HG03558 (cell line): ENCODE measurements at regions not wholly inside any gene's neighbourhood (a gene's known extent, or its start where the extent isn't known, plus 50 kb on each side); places are given as distances from the start of the nearest gene placed in this dataset.

ENCODE experiments used
- ATAC-seq: cut with Tn5 transposase; IDR thresholded peaks from one replicate; pipeline ENCODE4 v1.9.1; 2021; ENCODE audit warnings: moderate number of reproducible peaks; ENCODE audit not compliant: unreplicated experiment; ENCODE audit errors: extremely low read depth

GRCh38 chr1:101316256-101316655, 79.4 kb downstream of the S1PR1 start:
- ATAC-seq = no peak

- ATAC-seq = no peak
Measured at GRCh38 chr1:101316799-101317198, 80.0 kb downstream of the S1PR1 start.

DNA sequence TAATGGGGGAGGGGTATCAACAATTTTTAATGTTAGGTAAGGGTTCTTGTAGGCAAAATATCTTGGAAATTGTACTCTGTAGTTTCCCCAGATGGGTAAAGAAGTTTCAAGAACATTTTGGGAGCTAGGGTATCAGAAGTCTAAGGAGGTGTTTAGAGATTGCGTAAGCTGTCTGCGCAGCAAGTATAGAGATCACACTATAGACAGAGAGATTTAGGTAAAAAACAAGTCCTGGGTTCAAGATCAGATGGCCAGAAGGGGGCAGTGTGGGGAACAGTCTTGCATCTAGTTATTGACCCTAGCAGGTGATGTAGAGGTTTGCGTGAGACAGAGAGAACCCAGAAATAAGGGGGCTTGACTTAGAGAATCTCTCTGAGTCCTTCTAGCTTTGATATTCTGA, 80.8 kb downstream of the S1PR1 start:
- ATAC-seq = no peak

- ATAC-seq = no peak
Measured at GRCh38 chr1:101323535-101323934, 86.7 kb downstream of the S1PR1 start.

- no peak for ATAC-seq
Measured at GRCh38 chr1:101325144-101325543, 88.3 kb downstream of the S1PR1 start.

GRCh38 chr1:101330427-101331130, 93.8 kb downstream of the S1PR1 start:
- ATAC-seq = no peak

GRCh38 chr1:101331794-101332193, 95.0 kb downstream of the S1PR1 start:
- no peak for ATAC-seq

GRCh38 chr1:101332633-101333032, 95.8 kb downstream of the S1PR1 start:
- ATAC-seq = no peak

GRCh38 chr1:101333186-101333585, 96.4 kb downstream of the S1PR1 start:
- ATAC-seq = no peak

GRCh38 chr1:101337968-101338367, 101.1 kb downstream of the S1PR1 start:
- no peak for ATAC-seq

- ATAC-seq = no peak
Measured at GRCh38 chr1:101338714-101339430, 102.1 kb downstream of the S1PR1 start.

- ATAC-seq = peak; percentile 55
Measured at GRCh38 chr1:101344745-101345144, 107.9 kb downstream of the S1PR1 start.

DNA sequence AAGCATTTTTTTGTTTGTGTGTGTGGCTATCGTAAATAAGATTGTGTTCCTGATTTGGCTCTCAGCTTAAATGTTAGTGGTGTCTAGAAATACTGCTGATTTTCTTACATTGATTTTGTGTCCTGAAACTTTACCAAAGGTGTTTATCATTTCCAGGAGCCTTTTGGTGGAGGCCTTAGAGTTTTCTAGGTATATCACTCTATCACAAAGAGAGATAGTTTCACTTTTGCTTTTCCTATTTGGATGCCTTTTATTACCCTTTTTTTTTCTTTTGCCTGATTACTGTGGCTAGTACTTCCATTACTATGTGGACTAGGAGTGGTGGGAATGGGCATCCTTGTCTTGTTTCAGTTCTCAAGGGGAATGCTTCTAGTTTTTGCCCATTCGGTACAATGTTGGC, 109.6 kb downstream of the S1PR1 start:
- no peak for ATAC-seq

GRCh38 chr1:101356013-101356412, 119.2 kb downstream of the S1PR1 start:
- ATAC-seq = no peak

DNA sequence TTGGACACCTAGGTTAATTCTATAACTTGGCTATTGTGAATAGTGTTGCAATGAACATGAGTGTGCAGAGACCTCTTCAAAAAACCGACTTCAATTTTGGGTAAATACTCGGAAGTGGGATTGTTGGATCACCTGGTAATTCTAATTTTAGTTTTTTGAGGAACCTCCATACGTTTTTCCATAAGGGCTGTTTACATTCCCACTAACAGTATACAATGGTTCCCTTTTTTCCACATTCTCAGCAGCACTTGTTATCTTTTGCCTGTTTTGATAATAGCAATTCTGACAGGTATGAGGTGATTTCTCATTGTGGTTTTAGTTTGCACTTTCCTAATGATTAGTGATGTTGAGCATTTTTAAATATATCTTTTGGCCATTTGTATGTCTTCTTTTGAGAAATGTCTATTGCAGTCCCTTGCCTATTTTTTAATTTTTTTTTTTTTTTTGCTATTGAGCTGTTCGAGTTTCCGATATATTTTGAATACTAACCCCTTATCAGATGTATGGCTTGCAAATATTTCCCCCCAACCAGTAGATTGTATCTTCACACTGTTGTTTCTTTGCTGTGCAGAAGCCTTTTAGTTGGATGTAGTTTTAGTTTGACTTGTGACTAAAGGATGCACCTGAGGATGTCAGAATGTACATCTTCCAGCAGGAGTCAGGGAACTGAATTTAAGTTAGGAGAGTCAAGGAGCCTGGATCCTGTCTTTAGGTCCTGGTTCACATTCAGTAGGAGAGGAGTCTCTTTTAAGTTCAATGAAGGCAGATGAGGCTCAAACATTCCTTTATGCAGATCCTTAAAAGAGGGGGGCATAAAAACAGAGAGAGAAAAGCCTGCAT, 120.0 kb downstream of the S1PR1 start:
- ATAC-seq = no peak

DNA sequence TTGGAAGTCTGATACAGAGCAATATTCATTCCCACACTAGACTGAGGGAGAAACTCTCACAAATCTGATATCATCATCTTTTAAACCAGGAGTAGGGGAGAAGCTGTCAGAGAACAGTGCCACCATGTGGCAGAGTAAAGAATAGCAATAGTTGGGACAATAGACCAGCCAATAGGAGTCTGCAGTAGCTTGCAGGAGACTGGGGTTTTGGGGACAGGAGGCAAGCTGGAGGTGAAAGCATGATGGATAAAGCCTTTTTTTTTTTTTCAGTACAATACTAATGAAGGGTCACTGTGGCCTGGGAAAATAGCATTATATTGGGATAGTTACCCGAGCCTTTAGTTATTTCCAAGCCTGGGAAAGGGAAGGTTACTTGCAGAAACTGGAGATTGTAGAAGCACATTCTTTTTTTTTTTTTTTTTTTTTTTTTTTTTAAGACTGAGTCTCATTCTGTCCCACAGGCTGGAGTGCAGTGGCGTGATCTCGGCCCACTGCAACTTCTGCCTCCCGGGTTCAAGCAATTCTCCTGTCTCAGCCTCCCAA, 120.7 kb downstream of the S1PR1 start:
- peak; percentile 94 for ATAC-seq

- ATAC-seq = no peak
Measured at GRCh38 chr1:101360506-101360905, 123.7 kb downstream of the S1PR1 start.

GRCh38 chr1:101363891-101364318, 127.1 kb downstream of the S1PR1 start:
- no peak for ATAC-seq

DNA sequence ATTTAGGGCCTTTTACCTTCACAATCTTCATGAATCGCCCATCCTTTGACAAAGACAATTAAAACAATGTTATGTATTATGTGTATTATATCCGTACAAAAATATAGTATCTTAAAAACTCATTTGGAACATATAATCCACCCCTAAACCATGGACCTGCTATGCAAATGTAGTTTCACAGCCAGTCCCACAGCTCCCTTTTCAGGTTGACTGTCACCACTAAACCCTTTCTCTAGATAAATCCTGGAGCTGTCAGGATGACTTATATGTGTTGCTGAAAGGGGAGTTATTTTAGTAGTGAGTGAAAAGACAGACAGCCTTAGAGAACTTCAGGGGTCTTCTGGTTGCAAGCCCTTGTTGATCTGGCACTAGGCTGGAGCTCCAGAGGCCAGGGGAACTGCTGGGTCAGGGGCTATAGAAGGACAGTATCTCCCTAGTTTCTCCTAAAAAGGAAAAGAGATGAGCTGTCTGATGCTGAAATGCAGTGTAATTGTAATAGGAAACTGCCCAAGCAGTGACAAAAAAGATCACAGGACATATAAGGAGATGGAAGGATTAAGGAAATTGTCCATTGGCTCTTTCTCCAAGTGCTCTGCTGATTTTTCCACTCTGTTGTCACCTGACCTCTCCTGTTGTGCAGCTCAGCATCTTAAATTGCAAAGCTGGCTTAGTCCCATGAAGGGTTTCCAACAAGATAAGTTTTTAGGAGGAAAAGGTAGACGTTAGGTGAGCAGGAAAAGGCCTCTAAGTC, 127.7 kb downstream of the S1PR1 start:
- ATAC-seq = no peak

DNA sequence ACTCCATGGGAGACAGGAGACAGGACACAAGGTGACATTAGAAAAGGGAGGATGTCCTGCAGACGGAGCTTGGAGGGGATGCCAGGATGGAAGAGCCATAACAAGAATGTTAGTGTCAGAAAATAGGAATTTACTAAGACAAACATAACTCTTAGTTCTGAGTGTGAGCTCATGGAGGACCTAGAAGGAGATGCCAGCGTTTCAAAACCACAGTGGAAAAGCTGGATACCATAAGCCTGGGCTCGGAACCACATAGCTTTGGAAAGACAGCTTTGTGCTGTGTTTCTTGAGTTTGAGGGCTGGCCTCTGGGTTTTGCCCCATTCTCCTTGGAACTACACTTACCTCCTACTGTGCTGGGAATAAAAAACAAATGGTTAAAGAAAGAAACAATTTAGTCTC, 128.4 kb downstream of the S1PR1 start:
- no peak for ATAC-seq
